ENCODE measurements at regions not wholly inside any gene's neighbourhood (a gene's known extent, or its start where the extent isn't known, plus 50 kb on each side); places are given as distances from the start of the nearest gene placed in this dataset.

DNA sequence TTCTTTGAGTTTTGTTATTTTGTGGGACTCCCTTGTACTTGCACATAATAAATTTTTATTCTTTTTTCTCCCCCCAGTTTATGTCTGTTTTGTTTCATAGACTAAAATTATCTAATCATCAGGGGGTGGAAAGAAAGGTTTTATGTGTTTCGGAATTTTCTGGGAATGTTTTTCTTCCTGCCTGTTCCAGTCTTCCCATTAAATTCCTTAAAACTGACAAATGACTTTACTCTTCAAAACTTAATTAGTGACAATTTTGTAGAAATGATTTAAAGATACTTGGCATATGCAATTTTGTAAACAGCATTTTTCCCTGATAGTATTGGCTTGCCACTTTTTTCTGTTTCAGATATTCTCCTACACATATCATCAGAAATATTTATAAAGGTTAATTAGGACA is 1813.4 kb downstream of the PCDH9 start:
- TF ChIP-seq, protein P1, sequence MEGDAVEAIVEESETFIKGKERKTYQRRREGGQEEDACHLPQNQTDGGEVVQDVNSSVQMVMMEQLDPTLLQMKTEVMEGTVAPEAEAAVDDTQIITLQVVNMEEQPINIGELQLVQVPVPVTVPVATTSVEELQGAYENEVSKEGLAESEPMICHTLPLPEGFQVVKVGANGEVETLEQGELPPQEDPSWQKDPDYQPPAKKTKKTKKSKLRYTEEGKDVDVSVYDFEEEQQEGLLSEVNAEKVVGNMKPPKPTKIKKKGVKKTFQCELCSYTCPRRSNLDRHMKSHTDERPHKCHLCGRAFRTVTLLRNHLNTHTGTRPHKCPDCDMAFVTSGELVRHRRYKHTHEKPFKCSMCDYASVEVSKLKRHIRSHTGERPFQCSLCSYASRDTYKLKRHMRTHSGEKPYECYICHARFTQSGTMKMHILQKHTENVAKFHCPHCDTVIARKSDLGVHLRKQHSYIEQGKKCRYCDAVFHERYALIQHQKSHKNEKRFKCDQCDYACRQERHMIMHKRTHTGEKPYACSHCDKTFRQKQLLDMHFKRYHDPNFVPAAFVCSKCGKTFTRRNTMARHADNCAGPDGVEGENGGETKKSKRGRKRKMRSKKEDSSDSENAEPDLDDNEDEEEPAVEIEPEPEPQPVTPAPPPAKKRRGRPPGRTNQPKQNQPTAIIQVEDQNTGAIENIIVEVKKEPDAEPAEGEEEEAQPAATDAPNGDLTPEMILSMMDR (IDR thresholded peaks at IDR 0.05): no peak
- H3K27ac Mint-ChIP-seq (ENCODE audit: unreplicated experiment): no peak overlapping the region
- H3K36me3 Mint-ChIP-seq (ENCODE audit: low read depth): no peaks in the 10 kb centered on the region
- H3K27me3 Mint-ChIP-seq (ENCODE audit: low read depth): no peaks in the 10 kb centered on the region
- DNase-seq (ENCODE audit: low spot score): no peak
- peaks cover 19% of the 10 kb centered on the region for H3K4me1 Mint-ChIP-seq (ENCODE audit: low read depth)
- no peak overlapping the region for H3K4me3 Mint-ChIP-seq (ENCODE audit: unreplicated experiment)
- peaks cover 4% of the 10 kb centered on the region for H3K9me3 Mint-ChIP-seq (ENCODE audit: low read depth)

GRCh38 chr13:65414187-65414586 is 1815.9 kb downstream of the PCDH9 start:
- TF ChIP-seq, protein P1 (IDR thresholded peaks at IDR 0.05): no peak
- Mint-ChIP-seq H3K4me3 (ENCODE audit: unreplicated experiment) (no peak overlapping the region), H3K36me3 (ENCODE audit: low read depth) (no peaks in the 10 kb centered on the region), H3K27ac (ENCODE audit: unreplicated experiment) (no peak overlapping the region), H3K9me3 (ENCODE audit: low read depth) (no peaks in the 10 kb centered on the region), H3K27me3 (ENCODE audit: low read depth) (no peaks in the 10 kb centered on the region), H3K4me1 (ENCODE audit: low read depth) (peaks cover 19% of the 10 kb centered on the region)
- DNase-seq (ENCODE audit: low spot score): no peak

GRCh38 chr13:65411521-65411920 is 1818.6 kb downstream of the PCDH9 start:
- DNase-seq (ENCODE audit: low spot score): no peak
- H3K27ac Mint-ChIP-seq (ENCODE audit: unreplicated experiment): no peak overlapping the region
- H3K27me3 Mint-ChIP-seq (ENCODE audit: low read depth): no peaks in the 10 kb centered on the region
- H3K4me3 Mint-ChIP-seq (ENCODE audit: unreplicated experiment): no peak overlapping the region
- TF ChIP-seq, protein P1 (IDR thresholded peaks at IDR 0.05): no peak
- H3K36me3 Mint-ChIP-seq (ENCODE audit: low read depth): no peaks in the 10 kb centered on the region
- H3K4me1 Mint-ChIP-seq (ENCODE audit: low read depth): peaks cover 3% of the 10 kb centered on the region
- H3K9me3 Mint-ChIP-seq (ENCODE audit: low read depth): no peaks in the 10 kb centered on the region

DNA sequence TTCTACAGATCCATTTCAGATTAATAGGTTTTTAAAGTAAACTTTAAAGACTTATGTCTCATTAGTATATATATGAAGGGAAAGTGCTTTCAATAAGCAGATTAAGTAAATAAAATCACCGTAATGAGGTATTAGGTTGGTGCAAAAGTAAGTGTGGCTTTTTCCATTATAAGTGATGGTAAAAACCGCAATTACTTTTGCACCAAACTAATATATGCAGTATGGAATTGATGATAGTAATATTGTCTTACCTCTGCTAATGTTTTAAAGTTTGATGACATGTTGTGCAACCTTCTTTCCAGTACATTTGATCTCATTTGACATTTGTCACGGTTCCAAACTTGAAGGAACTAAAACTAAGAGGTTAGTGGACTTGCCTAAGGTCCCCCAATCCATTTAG is 1819.3 kb downstream of the PCDH9 start:
- TF ChIP-seq, protein P1 (IDR thresholded peaks at IDR 0.05): no peak
- Mint-ChIP-seq H3K4me1 (ENCODE audit: low read depth) (no peaks in the 10 kb centered on the region), H3K27me3 (ENCODE audit: low read depth) (no peaks in the 10 kb centered on the region), H3K4me3 (ENCODE audit: unreplicated experiment) (no peak overlapping the region), H3K27ac (ENCODE audit: unreplicated experiment) (no peak overlapping the region), H3K9me3 (ENCODE audit: low read depth) (no peaks in the 10 kb centered on the region), H3K36me3 (ENCODE audit: low read depth) (no peaks in the 10 kb centered on the region)
- no peak for DNase-seq (ENCODE audit: low spot score)

GRCh38 chr13:65401315-65401714 is 1828.8 kb downstream of the PCDH9 start:
- no peak for DNase-seq (ENCODE audit: low spot score)
- H3K27ac Mint-ChIP-seq (ENCODE audit: unreplicated experiment): no peak overlapping the region
- no peaks in the 10 kb centered on the region for H3K27me3 Mint-ChIP-seq (ENCODE audit: low read depth)
- TF ChIP-seq, protein P1 (IDR thresholded peaks at IDR 0.05): no peak
- H3K4me1 Mint-ChIP-seq (ENCODE audit: low read depth): no peaks in the 10 kb centered on the region
- no peaks in the 10 kb centered on the region for H3K36me3 Mint-ChIP-seq (ENCODE audit: low read depth)
- no peaks in the 10 kb centered on the region for H3K9me3 Mint-ChIP-seq (ENCODE audit: low read depth)
- no peak overlapping the region for H3K4me3 Mint-ChIP-seq (ENCODE audit: unreplicated experiment)
